CD4-positive, alpha-beta T cell treated with Interleukin-1 beta for 1 hour (primary cell): ENCODE measurements at regions not wholly inside any gene's neighbourhood (a gene's known extent, or its start where the extent isn't known, plus 50 kb on each side); places are given as distances from the start of the nearest gene placed in this dataset.

Experiments used
- DNase-seq, 2 donors: peaks; one replicate each; pipeline ENCODE4 v3.0.0-alpha.2; 2020 to 2022

DNA sequence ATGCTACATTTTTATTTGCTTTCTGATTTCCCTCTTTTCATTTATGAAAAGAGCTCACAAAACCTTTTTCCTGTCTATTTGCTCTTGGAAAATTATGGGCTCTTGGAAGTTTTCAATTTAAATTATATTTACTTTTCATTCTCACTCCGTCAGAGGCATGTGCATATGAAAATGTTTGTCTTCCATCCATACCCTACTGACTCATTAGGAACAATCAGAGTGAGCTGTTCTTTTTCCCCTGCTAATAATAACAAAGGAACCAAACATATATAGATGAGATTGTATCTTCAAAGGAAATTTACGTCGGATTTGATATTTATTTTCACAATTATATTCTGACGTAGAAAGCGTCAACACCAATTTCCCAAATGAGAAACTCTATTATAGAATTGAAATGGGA, 1101.2 kb downstream of the TSN start:
- DNase-seq = no peak

DNA sequence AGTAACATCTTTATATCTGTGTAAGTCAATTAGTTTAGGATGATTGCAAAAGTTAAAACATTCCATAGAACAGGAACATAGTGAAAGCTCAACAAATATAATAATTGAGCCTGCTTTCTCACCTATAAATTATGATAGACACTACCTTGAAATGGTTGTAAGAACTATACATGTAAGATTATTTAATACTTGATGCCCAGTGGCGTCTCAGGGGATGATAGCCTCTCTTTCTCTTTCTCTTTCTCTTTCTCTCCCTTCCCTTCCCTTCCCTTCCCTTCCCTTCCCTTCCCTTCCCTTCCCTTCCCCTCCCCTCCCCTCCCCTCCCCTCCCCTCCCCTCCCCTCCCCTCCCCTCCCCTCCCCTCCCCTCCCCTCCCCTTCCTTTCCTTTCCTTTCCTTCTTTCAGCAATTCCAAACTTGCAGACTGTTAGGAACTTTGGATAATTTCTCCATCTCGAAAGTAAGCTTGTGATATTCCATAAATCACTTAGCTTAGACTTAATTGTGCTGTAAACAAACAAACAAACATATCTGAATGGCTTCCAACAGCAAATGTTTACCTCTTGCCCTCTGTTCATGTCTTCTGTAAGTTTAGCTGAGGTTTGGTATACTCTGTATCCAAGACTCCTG, 1102.7 kb downstream of the TSN start:
- DNase-seq = no peak

GRCh38 chr2:122858813-122859212, 1103.4 kb downstream of the TSN start:
- no peak for DNase-seq

- DNase-seq = no peak
Measured at GRCh38 chr2:122859260-122859659, 1103.8 kb downstream of the TSN start.

DNA sequence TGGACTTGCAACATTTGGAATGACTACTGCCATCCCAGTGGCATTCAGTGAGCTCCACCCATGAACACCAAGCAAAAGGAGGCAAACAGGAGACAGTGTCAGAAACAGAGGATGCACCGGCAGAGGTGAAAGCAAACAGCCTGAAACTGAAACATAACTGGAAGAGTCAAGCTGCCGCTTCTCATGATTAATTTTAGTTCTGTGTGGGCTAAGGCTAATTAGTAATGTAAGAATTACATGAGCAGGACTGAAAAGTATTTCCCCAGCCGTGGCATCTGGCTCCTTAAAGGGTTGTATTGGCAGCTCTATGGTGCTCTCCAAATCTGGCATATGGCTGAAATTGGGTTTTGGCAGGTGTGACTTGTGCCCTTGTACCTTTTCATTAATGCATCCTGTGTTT, 1108.1 kb downstream of the TSN start:
- DNase-seq = no peak

GRCh38 chr2:122864728-122865127, 1109.3 kb downstream of the TSN start:
- no peak for DNase-seq

- DNase-seq = no peak
Measured at GRCh38 chr2:122866095-122866494, 1110.6 kb downstream of the TSN start.

GRCh38 chr2:122867941-122868340, 1112.5 kb downstream of the TSN start:
- DNase-seq = no peak

GRCh38 chr2:122868646-122869275, 1113.3 kb downstream of the TSN start:
- DNase-seq = no peak

DNA sequence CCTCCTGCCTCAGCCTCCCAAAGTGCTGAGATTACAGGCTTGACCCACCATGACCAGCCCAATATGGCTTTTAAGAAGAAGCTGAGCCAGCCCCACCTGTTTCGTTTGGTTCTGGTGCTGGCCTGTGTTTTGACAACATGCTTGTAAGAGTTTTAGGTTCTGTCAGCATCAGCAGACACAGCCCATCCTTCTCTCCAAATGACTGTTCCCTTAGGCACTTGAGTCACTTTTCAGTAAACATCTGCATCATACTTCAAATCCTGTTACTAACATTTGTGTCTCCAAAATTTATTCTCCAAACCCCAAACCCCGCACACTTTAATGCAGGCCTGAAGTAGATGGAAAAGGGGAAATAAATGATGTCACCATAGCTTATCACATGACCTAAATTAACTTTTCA, 1118.5 kb downstream of the TSN start:
- no peak for DNase-seq

DNA sequence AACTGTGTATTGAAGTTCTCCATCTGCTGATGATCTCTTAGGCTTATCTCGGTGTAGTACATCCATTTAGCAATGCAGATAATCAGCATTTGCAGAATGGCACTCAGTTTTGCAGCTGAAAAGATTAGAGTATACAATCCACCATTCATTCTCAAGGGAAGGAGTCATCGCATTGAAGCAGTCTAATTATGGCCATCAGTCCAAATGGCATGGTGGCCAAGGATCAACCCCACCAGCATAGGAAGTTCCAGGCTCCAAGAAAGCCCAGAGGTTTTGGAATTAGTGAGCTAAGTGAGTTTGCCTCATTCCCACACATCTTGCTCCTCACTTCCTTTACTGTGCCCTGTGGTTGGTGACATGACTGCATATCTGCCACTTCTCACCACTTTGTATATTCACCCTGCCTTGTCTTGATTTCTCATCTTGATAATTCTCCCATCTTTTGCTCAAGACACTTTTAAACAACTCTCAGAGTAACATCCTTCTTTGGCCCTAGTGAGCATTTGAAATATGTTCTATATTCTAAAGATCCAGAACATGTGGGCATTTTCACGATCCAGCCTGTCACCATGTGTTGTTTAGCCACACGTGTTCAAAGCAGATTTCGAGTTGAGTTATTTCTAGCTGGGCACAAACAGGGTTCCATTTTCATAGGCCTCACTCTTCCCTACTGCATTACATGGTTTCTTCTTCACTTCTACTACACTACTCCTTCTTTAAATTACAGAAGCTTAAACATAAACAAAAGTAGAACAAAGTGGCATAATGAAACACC, 1119.8 kb downstream of the TSN start:
- no peak for DNase-seq

DNA sequence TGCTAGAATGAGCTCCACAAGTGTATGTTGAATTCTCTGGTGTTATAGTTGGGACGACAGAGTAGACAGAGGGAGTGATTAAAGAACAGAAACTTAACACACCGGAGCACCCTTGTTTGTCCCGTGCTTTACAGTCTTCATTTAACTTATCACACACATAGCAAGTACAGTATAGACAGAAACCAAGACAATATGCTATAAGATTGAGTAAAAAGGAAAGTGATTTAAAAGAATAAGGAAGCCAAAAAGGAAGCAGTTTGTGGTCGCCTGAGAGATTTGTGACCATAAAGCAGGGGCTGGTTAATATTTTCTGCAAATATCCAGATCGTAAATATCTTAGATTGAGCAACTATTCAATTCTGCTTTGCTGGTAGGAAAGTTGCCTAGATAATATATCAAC, 1128.4 kb downstream of the TSN start:
- no peak for DNase-seq

GRCh38 chr2:122884889-122885288, 1129.4 kb downstream of the TSN start:
- DNase-seq = no peak

DNA sequence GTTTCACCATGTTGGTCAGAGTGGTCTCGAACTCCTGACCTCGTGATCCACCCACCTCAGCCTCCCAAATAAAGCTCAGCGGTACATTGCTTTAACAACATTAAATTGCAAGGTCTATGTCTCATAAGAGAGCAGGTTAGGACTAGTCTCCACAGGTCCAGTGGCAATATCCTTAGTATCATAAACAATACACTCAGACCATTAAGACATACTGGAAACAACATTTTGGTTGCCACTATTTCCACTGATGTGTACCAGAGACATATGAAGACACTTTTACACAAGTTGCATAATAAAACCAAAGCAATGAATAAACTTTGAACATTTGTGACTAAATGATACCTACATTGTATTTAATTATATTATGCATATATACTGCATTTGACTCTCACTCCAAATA, 1130.0 kb downstream of the TSN start:
- DNase-seq = no peak

GRCh38 chr2:122886479-122887145, 1131.2 kb downstream of the TSN start:
- no peak for DNase-seq

DNA sequence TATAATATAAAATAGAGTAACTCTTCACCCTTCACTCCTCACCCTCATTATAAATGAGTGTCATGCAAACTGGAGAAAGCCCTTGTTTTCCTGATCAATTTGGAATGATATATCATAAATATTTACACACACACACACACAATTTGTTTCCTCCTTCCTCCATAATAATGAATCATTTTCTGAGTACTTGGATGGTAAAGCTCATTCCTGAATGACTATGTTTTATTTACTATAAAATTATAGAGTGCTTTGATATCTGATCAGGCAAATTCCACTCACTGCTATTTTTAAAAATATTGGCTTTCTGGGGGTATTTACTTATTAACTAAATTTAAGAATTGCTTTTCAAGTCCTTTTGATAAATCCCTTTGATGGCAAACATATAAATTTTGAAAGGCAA, 1125.5 kb upstream of the CNTNAP5 start:
- no peak for DNase-seq

DNA sequence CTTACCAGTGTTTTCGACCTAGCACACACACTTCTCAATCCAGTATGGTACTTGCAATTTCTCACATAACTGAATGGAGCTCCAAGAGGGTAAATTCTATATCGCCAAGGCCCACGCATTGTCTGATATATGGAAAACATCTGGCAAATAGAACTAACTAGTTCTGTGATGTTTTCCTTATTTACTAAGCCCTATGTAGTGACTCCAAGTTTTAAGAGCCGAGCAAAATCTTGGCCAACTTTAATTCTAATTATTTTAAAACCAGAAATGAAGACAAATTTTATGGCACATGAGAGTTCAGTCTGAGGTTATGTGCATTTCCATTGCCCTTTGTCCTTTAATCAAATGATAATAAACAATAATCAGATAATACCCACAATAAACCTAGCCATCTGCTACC, 1119.7 kb upstream of the CNTNAP5 start:
- no peak for DNase-seq

DNA sequence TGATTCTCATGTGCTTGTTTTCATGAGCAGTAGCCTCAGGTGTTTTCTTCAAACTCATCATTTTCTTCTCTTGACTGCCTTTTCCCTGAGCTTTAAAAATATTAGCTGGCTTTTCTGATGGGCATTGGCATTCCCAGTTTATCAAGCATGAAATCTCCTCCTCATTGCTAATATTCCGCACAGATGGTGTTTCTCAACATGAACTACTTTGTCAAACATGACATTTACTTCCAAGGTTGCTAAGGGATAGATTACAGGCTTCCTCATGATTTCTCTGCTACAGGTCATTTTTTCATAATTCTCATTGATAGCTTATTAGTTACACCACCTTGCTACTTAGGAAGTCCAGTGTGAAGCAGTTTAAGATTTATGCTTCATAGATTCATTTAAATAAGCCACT, 1116.9 kb upstream of the CNTNAP5 start:
- no peak for DNase-seq

DNA sequence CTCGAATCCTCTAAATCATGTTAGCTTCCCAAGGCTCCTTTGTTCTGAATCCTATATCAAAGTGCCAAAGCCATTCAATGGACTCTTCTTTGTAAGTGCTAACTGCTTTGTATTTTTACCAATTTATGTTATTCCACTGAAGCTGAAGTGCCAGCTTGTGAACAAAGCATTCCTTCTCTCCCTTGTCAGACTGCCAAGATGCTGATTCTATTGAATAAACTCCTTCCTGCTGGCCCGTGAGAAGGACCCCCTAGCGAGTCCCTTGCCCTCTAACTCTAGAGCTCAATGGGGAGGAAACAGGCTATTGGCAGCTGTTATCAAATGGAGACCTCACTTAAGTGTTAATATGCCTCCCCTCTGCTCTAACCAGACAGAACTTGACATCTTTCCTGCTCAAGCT, 1097.9 kb upstream of the CNTNAP5 start:
- DNase-seq = no peak

GRCh38 chr2:122927710-122928557, 1097.2 kb upstream of the CNTNAP5 start:
- no peak for DNase-seq

DNA sequence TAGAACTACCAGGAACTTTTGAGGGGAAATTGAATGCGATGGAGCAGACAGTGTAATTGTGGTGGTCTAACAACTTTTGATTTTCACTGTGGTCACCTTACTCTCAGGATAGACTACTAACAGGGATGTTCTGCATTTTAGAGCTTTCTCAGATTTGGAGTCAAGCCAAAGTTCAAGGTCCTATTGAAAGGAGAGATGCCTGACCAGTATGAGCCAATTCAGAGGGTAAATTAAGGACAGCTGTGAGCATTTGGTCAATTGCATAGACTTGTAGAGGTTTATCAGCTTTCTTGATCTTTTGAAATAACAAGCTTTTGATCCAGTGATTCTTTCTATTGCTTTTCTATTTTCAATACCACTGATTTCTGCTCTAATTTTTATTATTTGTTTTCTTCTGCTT, 1095.7 kb upstream of the CNTNAP5 start:
- no peak for DNase-seq

GRCh38 chr2:122935506-122935905, 1089.6 kb upstream of the CNTNAP5 start:
- DNase-seq = no peak

- no peak for DNase-seq
Measured at GRCh38 chr2:122939796-122940195, 1085.3 kb upstream of the CNTNAP5 start.
